ENCODE measurements at regions not wholly inside any gene's neighbourhood (a gene's known extent, or its start where the extent isn't known, plus 50 kb on each side); places are given as distances from the start of the nearest gene placed in this dataset.

- WGBS (ENCODE audit: missing lambda C conversion rate) = 93% methylated on average over 4 of the region's 4 CpGs
- ChIA-PET POLR2A (no interaction called here), CTCF (interaction anchor here (0.9 kb wide), 1 partner anchor 74 kb away, joined by 3 read pairs; no protein-coding TSS in a partner anchor)
- Histone ChIP-seq H3K9me3 (peaks cover 11% of the 10 kb centered on the region; the same call in 1 of the 3 replicates), H3K4me1 (no peaks in the 10 kb centered on the region), H3K4me3 (no peak overlapping the region), H3K4me2 (no peak overlapping the region), H3K27ac (no peak overlapping the region)
- no peak for ATAC-seq
- FAIRE-seq = no peak
- TF ChIP-seq RNF2 (IDR thresholded peaks at IDR 0.05; ENCODE audit: borderline replicate concordance, low read depth) (no peak), RAD21 (conservative IDR thresholded peaks at IDR 0.05 in 1 of 2, IDR thresholded peaks at IDR 0.05 in 1 of 2) (no peak), REST (IDR thresholded peaks at IDR 0.05) (no peak), NPAS2 (CRISPR knock-in tag; IDR thresholded peaks at IDR 0.05; ENCODE audit: borderline replicate concordance) (no peak), KDM1A (IDR thresholded peaks at IDR 0.05; ENCODE audit: low read depth) (no peak), MAZ (IDR thresholded peaks at IDR 0.05; ENCODE audit: borderline replicate concordance, low read depth, low read length) (no peak), JUN (IDR thresholded peaks at IDR 0.05) (no peak), USF2 (IDR thresholded peaks at IDR 0.05) (no peak), HOXB5 (CRISPR knock-in tag; IDR thresholded peaks at IDR 0.05) (no peak)
- no peak for DNase-seq (ENCODE audit: low read depth in 1 of 2, low spot score in 1 of 2)
Measured at GRCh38 chr1:243933495-243933894, 83.5 kb upstream of the AKT3 start.

GRCh38 chr1:243931957-243932356 lies 81.9 kb upstream of the AKT3 start:
- DNase-seq (ENCODE audit: low read depth in 1 of 2, low spot score in 1 of 2) = no peak
- Histone ChIP-seq H3K4me2 (no peak overlapping the region), H3K4me1 (peaks cover 11% of the 10 kb centered on the region), H3K9me3 (peaks cover 11% of the 10 kb centered on the region; the same call in 1 of the 3 replicates), H3K27ac (no peak overlapping the region), H3K4me3 (no peak overlapping the region)
- no peak for TF ChIP-seq KDM1A (IDR thresholded peaks at IDR 0.05; ENCODE audit: low read depth)
- TF ChIP-seq SREBF2 (IDR thresholded peaks at IDR 0.05) = no peak
- TF ChIP-seq HOXA7 (CRISPR knock-in tag; IDR thresholded peaks at IDR 0.05) = no peak
- no peak for TF ChIP-seq CHD4 (IDR thresholded peaks at IDR 0.05; ENCODE audit: borderline replicate concordance)
- TF ChIP-seq CEBPB (IDR thresholded peaks at IDR 0.05) = no peak
- TF ChIP-seq EP300 (IDR thresholded peaks at IDR 0.05) = no peak
- TF ChIP-seq JUNB (IDR thresholded peaks at IDR 0.05) = no peak
- TF ChIP-seq ATOH8 (CRISPR knock-in tag; IDR thresholded peaks at IDR 0.05; ENCODE audit: low read depth) = no peak
- TF ChIP-seq KDM5A (IDR thresholded peaks at IDR 0.05) = no peak
- TF ChIP-seq FOSL2 (IDR thresholded peaks at IDR 0.05) = no peak
- TF ChIP-seq FOSL2 (CRISPR knock-in tag; IDR thresholded peaks at IDR 0.05) = no peak
- no peak for TF ChIP-seq ZSCAN20 (CRISPR knock-in tag; IDR thresholded peaks at IDR 0.05)
- TF ChIP-seq PHF8 (IDR thresholded peaks at IDR 0.05; ENCODE audit: borderline replicate concordance, low read depth) = no peak
- TF ChIP-seq NFE2L2 (conservative IDR thresholded peaks at IDR 0.05; ENCODE audit: low read length) = no peak
- TF ChIP-seq POLR2A (IDR thresholded peaks at IDR 0.05; ENCODE audit: low read length) = no peak
- ChIA-PET CTCF (interaction anchor here (0.6 to 1.9 kb wide), 4 partner anchors 11 to 340 kb away, joined by 3 to 4 read pairs (median 4); no protein-coding TSS in a partner anchor), POLR2A (no interaction called here)
- 89% methylated on average over 4 of the region's 4 CpGs for WGBS (ENCODE audit: missing lambda C conversion rate)
- ATAC-seq = no peak
- FAIRE-seq = no peak
